ENCODE measurements at regions not wholly inside any gene's neighbourhood (a gene's known extent, or its start where the extent isn't known, plus 50 kb on each side); places are given as distances from the start of the nearest gene placed in this dataset.
"Not testable (repeated sequence)": the region's sequence is repeated elsewhere in the genome, so short reads cannot be mapped to it uniquely, and the experiment has no call there.

DNA sequence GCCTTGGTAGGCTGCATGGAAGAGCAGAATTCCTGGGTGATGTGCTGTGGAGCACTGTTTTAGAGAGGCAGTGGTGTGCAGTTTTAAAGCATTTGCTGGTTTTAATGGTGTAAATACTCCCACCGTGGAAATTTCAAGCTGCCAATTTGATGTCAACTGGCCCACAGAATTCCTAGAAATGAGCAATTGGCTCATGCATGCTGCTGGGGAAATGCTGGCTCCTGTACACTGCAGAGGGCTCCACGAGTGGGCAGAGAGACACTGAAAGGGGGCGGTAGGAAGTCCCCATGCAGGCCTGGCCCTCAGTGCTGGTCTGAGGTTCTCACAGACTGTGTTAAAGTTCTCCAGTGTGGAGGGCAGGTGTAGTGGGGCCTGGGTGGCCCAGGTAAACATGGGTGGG is 99.4 kb upstream of the NTF3 start:
- H3K27ac ChIP-seq = no peak overlapping the region
- TF ChIP-seq ZFX (IDR thresholded peaks at IDR 0.05) = no peak
- TF ChIP-seq, protein P1, sequence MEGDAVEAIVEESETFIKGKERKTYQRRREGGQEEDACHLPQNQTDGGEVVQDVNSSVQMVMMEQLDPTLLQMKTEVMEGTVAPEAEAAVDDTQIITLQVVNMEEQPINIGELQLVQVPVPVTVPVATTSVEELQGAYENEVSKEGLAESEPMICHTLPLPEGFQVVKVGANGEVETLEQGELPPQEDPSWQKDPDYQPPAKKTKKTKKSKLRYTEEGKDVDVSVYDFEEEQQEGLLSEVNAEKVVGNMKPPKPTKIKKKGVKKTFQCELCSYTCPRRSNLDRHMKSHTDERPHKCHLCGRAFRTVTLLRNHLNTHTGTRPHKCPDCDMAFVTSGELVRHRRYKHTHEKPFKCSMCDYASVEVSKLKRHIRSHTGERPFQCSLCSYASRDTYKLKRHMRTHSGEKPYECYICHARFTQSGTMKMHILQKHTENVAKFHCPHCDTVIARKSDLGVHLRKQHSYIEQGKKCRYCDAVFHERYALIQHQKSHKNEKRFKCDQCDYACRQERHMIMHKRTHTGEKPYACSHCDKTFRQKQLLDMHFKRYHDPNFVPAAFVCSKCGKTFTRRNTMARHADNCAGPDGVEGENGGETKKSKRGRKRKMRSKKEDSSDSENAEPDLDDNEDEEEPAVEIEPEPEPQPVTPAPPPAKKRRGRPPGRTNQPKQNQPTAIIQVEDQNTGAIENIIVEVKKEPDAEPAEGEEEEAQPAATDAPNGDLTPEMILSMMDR (conservative IDR thresholded peaks at IDR 0.05) = no peak

DNA sequence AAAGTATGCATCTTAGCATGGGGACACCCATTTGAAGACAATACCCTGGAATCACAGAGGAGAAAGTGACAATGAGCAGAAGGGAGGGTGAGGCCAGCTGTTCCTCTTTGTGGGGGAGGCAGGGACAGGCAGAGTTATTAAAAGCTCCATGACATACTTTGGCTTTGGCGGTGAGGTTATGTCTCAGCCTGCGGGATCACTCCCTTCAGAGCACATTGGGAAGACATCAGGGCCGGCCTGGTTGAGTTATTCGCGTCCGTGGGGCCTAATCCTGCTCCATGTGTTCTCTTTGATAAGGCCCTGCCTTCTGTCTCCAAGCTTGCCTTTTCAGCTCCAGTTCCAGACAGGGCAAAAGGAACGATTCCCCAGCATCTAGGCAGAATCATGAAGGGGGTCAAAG is 98.8 kb upstream of the NTF3 start:
- TF ChIP-seq ZFX (IDR thresholded peaks at IDR 0.05) = no peak
- TF ChIP-seq, protein P1 (conservative IDR thresholded peaks at IDR 0.05) = no peak
- no peak overlapping the region for H3K27ac ChIP-seq

DNA sequence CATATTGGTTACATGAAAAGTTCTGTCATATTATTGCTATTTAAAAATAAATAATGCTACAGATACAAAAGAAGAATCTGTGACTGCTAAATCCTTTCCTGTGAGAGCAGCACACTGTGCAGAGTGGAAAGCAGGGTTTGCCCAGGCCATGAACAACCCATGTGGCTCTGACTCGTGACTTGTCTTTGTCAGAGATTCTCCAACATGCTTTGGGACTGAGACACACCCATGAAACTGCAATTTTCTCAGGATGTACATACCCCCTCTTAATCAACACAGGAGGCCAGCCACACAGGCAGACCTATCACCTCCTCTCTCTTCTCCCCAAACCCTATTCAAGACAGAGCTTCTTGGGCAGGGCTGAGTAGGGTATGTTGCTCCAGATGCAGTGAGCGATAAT is 96.8 kb upstream of the NTF3 start:
- TF ChIP-seq, protein P1 (conservative IDR thresholded peaks at IDR 0.05) = no peak
- no peak for TF ChIP-seq ZFX (IDR thresholded peaks at IDR 0.05)
- H3K27ac ChIP-seq = no peak overlapping the region

DNA sequence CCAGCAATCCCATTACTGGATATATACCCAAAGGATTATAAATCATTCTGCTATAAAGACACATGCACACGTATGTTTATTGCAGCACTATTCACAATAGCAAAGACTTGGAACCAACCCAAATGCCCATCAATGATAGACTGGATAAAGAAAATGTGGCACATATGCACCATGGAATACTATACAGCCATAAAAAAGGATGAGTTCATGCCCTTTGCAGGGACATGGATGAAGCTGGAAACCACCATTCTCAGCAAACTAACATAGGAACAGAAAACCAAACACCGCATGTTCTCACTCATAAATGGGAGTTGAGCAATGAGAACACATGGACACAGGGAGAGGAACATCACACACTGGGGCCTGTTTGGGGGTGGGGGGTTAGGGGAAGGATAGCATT is 90.8 kb upstream of the NTF3 start:
- H3K27ac ChIP-seq = not testable (repeated sequence)

DNA sequence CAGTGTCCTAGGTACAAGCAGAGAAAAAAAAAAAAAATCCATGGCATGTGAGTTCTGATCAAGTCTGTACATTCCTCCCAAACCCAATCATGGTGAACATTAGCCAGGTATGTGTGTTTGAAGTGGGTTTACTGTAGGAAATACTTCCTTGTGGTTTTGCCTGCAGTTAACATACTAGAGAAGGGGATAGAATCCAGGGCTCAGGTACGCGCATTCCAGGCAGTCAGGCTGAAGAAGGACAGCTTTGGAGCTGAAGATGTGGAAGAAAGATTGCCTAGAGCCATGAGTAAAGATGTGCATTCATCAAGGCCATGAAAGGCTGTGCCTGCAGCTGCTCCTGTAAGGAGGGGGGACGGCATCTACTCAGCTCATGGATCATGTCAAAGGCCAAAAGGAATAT is 88.2 kb upstream of the NTF3 start:
- TF ChIP-seq, protein P1 (conservative IDR thresholded peaks at IDR 0.05) = no peak
- TF ChIP-seq ZFX (IDR thresholded peaks at IDR 0.05) = no peak
- no peak overlapping the region for H3K27ac ChIP-seq

DNA sequence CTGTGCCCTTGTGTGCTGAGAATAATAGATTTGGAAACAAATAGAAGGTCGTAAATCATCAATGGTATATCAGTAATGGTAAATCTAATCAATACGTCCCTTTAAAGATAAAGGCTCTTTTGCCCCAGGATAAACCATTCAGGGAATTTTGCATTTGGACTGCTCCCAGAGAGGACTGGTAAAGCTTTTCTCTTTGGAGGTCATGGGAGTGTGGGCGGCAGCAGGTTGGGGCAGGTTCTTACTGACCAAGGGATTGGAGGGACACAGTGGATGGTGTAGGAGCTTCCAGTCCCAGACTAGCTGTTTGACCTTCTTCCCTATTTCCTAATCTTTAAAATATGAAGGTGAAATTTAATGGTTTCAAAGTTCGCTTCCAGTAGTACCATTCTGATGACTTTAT is 87.8 kb upstream of the NTF3 start:
- TF ChIP-seq, protein P1 (conservative IDR thresholded peaks at IDR 0.05) = no peak
- no peak for TF ChIP-seq ZFX (IDR thresholded peaks at IDR 0.05)
- no peak overlapping the region for H3K27ac ChIP-seq

DNA sequence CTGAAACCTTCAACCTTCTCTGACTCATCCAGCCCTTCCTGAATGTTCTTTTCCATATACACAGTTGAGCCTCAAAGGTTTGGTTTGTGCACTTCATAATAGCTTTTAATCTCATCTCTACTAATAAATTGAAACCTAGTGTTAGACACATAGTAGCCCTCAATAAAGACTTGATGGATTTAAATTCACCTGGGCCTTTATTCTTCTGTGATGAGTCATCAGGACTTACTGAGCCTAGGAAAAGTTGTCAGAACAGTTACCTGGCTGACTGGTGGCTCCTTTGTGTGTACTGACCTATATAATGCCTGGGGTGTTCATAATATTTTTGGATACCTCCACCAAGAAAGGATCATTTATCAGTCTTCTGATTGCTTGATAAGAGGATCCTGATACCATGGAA is 86.4 kb upstream of the NTF3 start:
- TF ChIP-seq, protein P1 (conservative IDR thresholded peaks at IDR 0.05) = no peak
- no peak for TF ChIP-seq ZFX (IDR thresholded peaks at IDR 0.05)
- H3K27ac ChIP-seq = no peak overlapping the region

DNA sequence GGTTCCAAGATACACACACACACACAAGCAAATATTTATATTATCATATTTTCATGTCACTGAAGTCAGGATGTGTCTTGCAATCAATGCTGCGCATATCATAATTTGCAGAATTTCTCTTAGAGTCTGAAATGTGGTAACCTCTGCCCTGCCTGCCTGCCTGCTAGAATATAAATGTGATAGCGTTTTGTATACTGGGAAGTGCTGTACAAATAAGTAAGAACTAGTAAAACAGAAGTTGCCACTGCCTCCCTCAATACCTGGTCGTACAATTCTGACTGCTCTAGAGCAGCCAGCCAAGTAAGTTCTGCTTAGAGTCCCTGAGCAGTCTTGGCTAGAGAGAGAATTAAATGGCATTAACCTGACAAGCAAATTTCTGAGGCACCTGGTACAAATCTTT is 83.9 kb upstream of the NTF3 start:
- no peak overlapping the region for H3K27ac ChIP-seq
- TF ChIP-seq, protein P1 (conservative IDR thresholded peaks at IDR 0.05) = no peak
- no peak for TF ChIP-seq ZFX (IDR thresholded peaks at IDR 0.05)

Data from C4-2B (cell line).